ENCODE measurements at regions not wholly inside any gene's neighbourhood (a gene's known extent, or its start where the extent isn't known, plus 50 kb on each side); places are given as distances from the start of the nearest gene placed in this dataset.

DNA sequence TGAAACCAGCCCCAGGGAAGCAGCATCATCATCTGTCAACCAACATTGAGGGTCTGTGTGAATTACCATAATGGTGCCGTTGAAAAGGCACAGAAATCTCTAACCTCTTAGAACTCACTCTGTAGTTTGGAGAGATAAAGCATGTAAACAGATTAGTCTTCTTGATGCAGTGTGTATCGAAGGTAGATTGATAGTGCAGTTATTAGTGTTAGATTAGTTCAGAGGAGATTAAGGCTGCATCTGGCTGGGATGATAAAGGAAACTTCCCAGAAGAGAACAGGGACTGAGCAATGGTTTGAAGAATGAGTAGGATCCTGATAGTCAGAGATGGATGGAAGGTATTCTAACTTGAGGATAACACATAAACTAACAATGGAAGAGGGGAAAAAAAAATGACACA lies 651.5 kb downstream of the TLE1 start:
- TF ChIP-seq POLR2A (IDR thresholded peaks at IDR 0.05; ENCODE audit: low read depth) = no peak
- TF ChIP-seq, protein P1, sequence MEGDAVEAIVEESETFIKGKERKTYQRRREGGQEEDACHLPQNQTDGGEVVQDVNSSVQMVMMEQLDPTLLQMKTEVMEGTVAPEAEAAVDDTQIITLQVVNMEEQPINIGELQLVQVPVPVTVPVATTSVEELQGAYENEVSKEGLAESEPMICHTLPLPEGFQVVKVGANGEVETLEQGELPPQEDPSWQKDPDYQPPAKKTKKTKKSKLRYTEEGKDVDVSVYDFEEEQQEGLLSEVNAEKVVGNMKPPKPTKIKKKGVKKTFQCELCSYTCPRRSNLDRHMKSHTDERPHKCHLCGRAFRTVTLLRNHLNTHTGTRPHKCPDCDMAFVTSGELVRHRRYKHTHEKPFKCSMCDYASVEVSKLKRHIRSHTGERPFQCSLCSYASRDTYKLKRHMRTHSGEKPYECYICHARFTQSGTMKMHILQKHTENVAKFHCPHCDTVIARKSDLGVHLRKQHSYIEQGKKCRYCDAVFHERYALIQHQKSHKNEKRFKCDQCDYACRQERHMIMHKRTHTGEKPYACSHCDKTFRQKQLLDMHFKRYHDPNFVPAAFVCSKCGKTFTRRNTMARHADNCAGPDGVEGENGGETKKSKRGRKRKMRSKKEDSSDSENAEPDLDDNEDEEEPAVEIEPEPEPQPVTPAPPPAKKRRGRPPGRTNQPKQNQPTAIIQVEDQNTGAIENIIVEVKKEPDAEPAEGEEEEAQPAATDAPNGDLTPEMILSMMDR (IDR thresholded peaks at IDR 0.05) = no peak
- no peak for TF ChIP-seq POLR2AphosphoS5 (IDR thresholded peaks at IDR 0.05)
- no peak for TF ChIP-seq EP300 (IDR thresholded peaks at IDR 0.05)
